ENCODE measurements at regions not wholly inside any gene's neighbourhood (a gene's known extent, or its start where the extent isn't known, plus 50 kb on each side); places are given as distances from the start of the nearest gene placed in this dataset.
"Not testable (repeated sequence)": the region's sequence is repeated elsewhere in the genome, so short reads cannot be mapped to it uniquely, and the experiment has no call there.

- no peak for DNase-seq (ENCODE audit: low read depth)
Observed at GRCh38 chr13:66237411-66238062, 992.6 kb downstream of the PCDH9 start.

- DNase-seq (ENCODE audit: low read depth) = no peak
Observed at GRCh38 chr13:66234159-66234558, 996.0 kb downstream of the PCDH9 start.

GRCh38 chr13:66231958-66232357, 998.2 kb downstream of the PCDH9 start:
- not testable (repeated sequence) for DNase-seq (ENCODE audit: low read depth)

GRCh38 chr13:66225072-66225471, 1005.1 kb downstream of the PCDH9 start:
- no peak for DNase-seq (ENCODE audit: low read depth)

GRCh38 chr13:66224663-66225062, 1005.5 kb downstream of the PCDH9 start:
- DNase-seq (ENCODE audit: low read depth) = no peak

GRCh38 chr13:66222926-66223325, 1007.2 kb downstream of the PCDH9 start:
- DNase-seq (ENCODE audit: low read depth) = no peak

GRCh38 chr13:66222127-66222526, 1008.0 kb downstream of the PCDH9 start:
- DNase-seq (ENCODE audit: low read depth) = no peak

- no peak for DNase-seq (ENCODE audit: low read depth)
Observed at GRCh38 chr13:66219506-66219905, 1010.6 kb downstream of the PCDH9 start.

- no peak for DNase-seq (ENCODE audit: low read depth)
Observed at GRCh38 chr13:66218583-66218982, 1011.6 kb downstream of the PCDH9 start.

GRCh38 chr13:66216728-66217127, 1013.4 kb downstream of the PCDH9 start:
- DNase-seq (ENCODE audit: low read depth) = peak; percentile 33

GRCh38 chr13:66214467-66214866, 1015.7 kb downstream of the PCDH9 start:
- DNase-seq (ENCODE audit: low read depth) = no peak

- DNase-seq (ENCODE audit: low read depth) = no peak
Observed at GRCh38 chr13:66212511-66212910, 1017.6 kb downstream of the PCDH9 start.

GRCh38 chr13:66210677-66211076, 1019.5 kb downstream of the PCDH9 start:
- peak; percentile 85 for DNase-seq (ENCODE audit: low read depth)

- no peak for DNase-seq (ENCODE audit: low read depth)
Observed at GRCh38 chr13:66208589-66208988, 1021.5 kb downstream of the PCDH9 start.

GRCh38 chr13:66207610-66208009, 1022.5 kb downstream of the PCDH9 start:
- no peak for DNase-seq (ENCODE audit: low read depth)

GRCh38 chr13:66205807-66206206, 1024.3 kb downstream of the PCDH9 start:
- DNase-seq (ENCODE audit: low read depth) = no peak

GRCh38 chr13:66200555-66200954, 1029.6 kb downstream of the PCDH9 start:
- peak; percentile 2 for DNase-seq (ENCODE audit: low read depth)

- no peak for DNase-seq (ENCODE audit: low read depth)
Observed at GRCh38 chr13:66195238-66195637, 1034.9 kb downstream of the PCDH9 start.

- peak; percentile 3 for DNase-seq (ENCODE audit: low read depth)
Observed at GRCh38 chr13:66189986-66190385, 1040.2 kb downstream of the PCDH9 start.

GRCh38 chr13:66180836-66181235, 1049.3 kb downstream of the PCDH9 start:
- peak; percentile 37 for DNase-seq (ENCODE audit: low read depth)

GRCh38 chr13:66171920-66172319, 1058.2 kb downstream of the PCDH9 start:
- no peak for DNase-seq (ENCODE audit: low read depth)

- DNase-seq (ENCODE audit: low read depth) = no peak
Observed at GRCh38 chr13:66162470-66162869, 1067.7 kb downstream of the PCDH9 start.

- no peak for DNase-seq (ENCODE audit: low read depth)
Observed at GRCh38 chr13:66159511-66159910, 1070.6 kb downstream of the PCDH9 start.

- no peak for DNase-seq (ENCODE audit: low read depth)
Observed at GRCh38 chr13:66154976-66155375, 1075.2 kb downstream of the PCDH9 start.
